Mucosa of rectum (tissue), 2 donors: ENCODE measurements at regions not wholly inside any gene's neighbourhood (a gene's known extent, or its start where the extent isn't known, plus 50 kb on each side); places are given as distances from the start of the nearest gene placed in this dataset.

ENCODE experiments used
- H3K27ac ChIP-seq, 2 donors: one replicate each; pipeline ENCODE4 v1.7.0; 2013; ENCODE audit warnings: inconsistent platforms in 2 of 2, low read depth in 2 of 2, low read length in 2 of 2
- H3K27me3 ChIP-seq, 2 donors: one replicate each; pipeline ENCODE4 v1.7.0; 2013; ENCODE audit warnings: low read length in 2 of 2; ENCODE audit not compliant: control insufficient read depth in 2 of 2, insufficient read depth in 2 of 2
- H3K36me3 ChIP-seq, 2 donors: one replicate each; pipeline ENCODE4 v1.7.0; 2013; ENCODE audit warnings: low read length in 2 of 2; ENCODE audit not compliant: control insufficient read depth in 2 of 2, insufficient read depth in 2 of 2
- H3K4me1 ChIP-seq, 2 donors: one replicate each; pipeline ENCODE4 v1.7.0; 2013; ENCODE audit warnings: low read length in 2 of 2, mild to moderate bottlenecking in 1 of 2; ENCODE audit not compliant: control insufficient read depth in 2 of 2, insufficient read depth in 2 of 2
- H3K4me3 ChIP-seq, 2 donors: one replicate each; pipeline ENCODE4 v1.7.0; 2013; ENCODE audit warnings: low read length in 2 of 2
- H3K9ac ChIP-seq, 2 donors: one replicate each; pipeline ENCODE4 v1.7.0; 2013; ENCODE audit warnings: low read length in 2 of 2, low read depth in 1 of 2, mild to moderate bottlenecking in 1 of 2
- H3K9me3 ChIP-seq, 2 donors: one replicate each; pipeline ENCODE4 v1.7.0; 2013; ENCODE audit warnings: low read length in 2 of 2; ENCODE audit not compliant: control insufficient read depth in 2 of 2
- donor health status: healthy.
- donor health status: Normal muscosa, but diverticular disease.

GRCh38 chr1:229759586-229759985 lies 133.5 kb downstream of the URB2 start:
- Histone ChIP-seq H3K36me3 (no peaks in the 10 kb centered on the region), H3K27me3 (no peaks in the 10 kb centered on the region), H3K9me3 (no peaks in the 10 kb centered on the region), H3K27ac (no peak overlapping the region), H3K4me1 (peaks cover 0 to under 1% of the 10 kb centered on the region in 2 donors), H3K4me3 (no peak overlapping the region), H3K9ac (no peak overlapping the region)

- Histone ChIP-seq H3K9me3 (no peaks in the 10 kb centered on the region), H3K27me3 (no peaks in the 10 kb centered on the region), H3K4me1 (no peaks in the 10 kb centered on the region), H3K27ac (no peak overlapping the region), H3K36me3 (no peaks in the 10 kb centered on the region), H3K9ac (no peak overlapping the region), H3K4me3 (no peak overlapping the region)
Measured at GRCh38 chr1:229760478-229760996, 134.5 kb downstream of the URB2 start.

GRCh38 chr1:229762891-229763290 lies 136.8 kb downstream of the URB2 start:
- H3K9me3 ChIP-seq = no peaks in the 10 kb centered on the region
- no peak overlapping the region for H3K9ac ChIP-seq
- H3K36me3 ChIP-seq = no peaks in the 10 kb centered on the region
- H3K4me1 ChIP-seq = no peaks in the 10 kb centered on the region
- H3K4me3 ChIP-seq = no peak overlapping the region
- no peaks in the 10 kb centered on the region for H3K27me3 ChIP-seq
- H3K27ac ChIP-seq = no peak overlapping the region

- H3K4me1 ChIP-seq = no peaks in the 10 kb centered on the region
- no peaks in the 10 kb centered on the region for H3K27me3 ChIP-seq
- H3K27ac ChIP-seq = no peak overlapping the region
- no peaks in the 10 kb centered on the region for H3K36me3 ChIP-seq
- no peak overlapping the region for H3K9ac ChIP-seq
- no peaks in the 10 kb centered on the region for H3K9me3 ChIP-seq
- H3K4me3 ChIP-seq = no peak overlapping the region
Measured at GRCh38 chr1:229768232-229768631, 142.2 kb downstream of the URB2 start.

- H3K4me1 ChIP-seq = no peaks in the 10 kb centered on the region
- no peaks in the 10 kb centered on the region for H3K36me3 ChIP-seq
- no peak overlapping the region for H3K27ac ChIP-seq
- no peaks in the 10 kb centered on the region for H3K9me3 ChIP-seq
- no peaks in the 10 kb centered on the region for H3K27me3 ChIP-seq
- no peak overlapping the region for H3K4me3 ChIP-seq
- no peak overlapping the region for H3K9ac ChIP-seq
Measured at GRCh38 chr1:229769006-229769405, 143.0 kb downstream of the URB2 start.

GRCh38 chr1:229769809-229770208 lies 143.8 kb downstream of the URB2 start:
- Histone ChIP-seq H3K9ac (no peak overlapping the region), H3K4me1 (no peaks in the 10 kb centered on the region), H3K4me3 (no peak overlapping the region), H3K36me3 (no peaks in the 10 kb centered on the region), H3K27ac (no peak overlapping the region), H3K9me3 (no peaks in the 10 kb centered on the region), H3K27me3 (no peaks in the 10 kb centered on the region)

- Histone ChIP-seq H3K9ac (no peak overlapping the region), H3K4me3 (no peak overlapping the region), H3K27ac (no peak overlapping the region)
Measured at GRCh38 chr1:229778794-229779193, 152.7 kb downstream of the URB2 start.

GRCh38 chr1:229781453-229781852 lies 155.4 kb downstream of the URB2 start:
- Histone ChIP-seq H3K36me3 (no peaks in the 10 kb centered on the region), H3K4me3 (no peak overlapping the region), H3K4me1 (peaks cover 4% of the 10 kb centered on the region in 2 donors), H3K9ac (no peak overlapping the region), H3K9me3 (no peaks in the 10 kb centered on the region), H3K27me3 (peaks cover 0 to 2% of the 10 kb centered on the region in 2 donors), H3K27ac (no peak overlapping the region)

More at GRCh38 chr1:229778794-229779193, 152.7 kb downstream of the URB2 start:
- no peaks in the 10 kb centered on the region for H3K9me3 ChIP-seq
- no peaks in the 10 kb centered on the region for H3K27me3 ChIP-seq
- H3K4me1 ChIP-seq = no peaks in the 10 kb centered on the region
- no peaks in the 10 kb centered on the region for H3K36me3 ChIP-seq

GRCh38 chr1:229782469-229782868 lies 156.4 kb downstream of the URB2 start:
- H3K27me3 ChIP-seq = peaks cover 0 to 2% of the 10 kb centered on the region in 2 donors
- no peaks in the 10 kb centered on the region for H3K36me3 ChIP-seq
- H3K9ac ChIP-seq = no peak overlapping the region
- no peak overlapping the region for H3K27ac ChIP-seq
- no peak overlapping the region for H3K4me3 ChIP-seq
- H3K4me1 ChIP-seq = peaks cover 4% of the 10 kb centered on the region in 2 donors
- no peaks in the 10 kb centered on the region for H3K9me3 ChIP-seq

- Histone ChIP-seq H3K36me3 (no peaks in the 10 kb centered on the region), H3K4me3 (no peak overlapping the region), H3K9ac (no peak overlapping the region), H3K4me1 (peaks cover 4% of the 10 kb centered on the region in 2 donors), H3K27me3 (peaks cover 0 to 2% of the 10 kb centered on the region in 2 donors), H3K9me3 (no peaks in the 10 kb centered on the region), H3K27ac (no peak overlapping the region)
Measured at GRCh38 chr1:229784834-229785233, 158.8 kb downstream of the URB2 start.
